ENCODE measurements at regions not wholly inside any gene's neighbourhood (a gene's known extent, or its start where the extent isn't known, plus 50 kb on each side); places are given as distances from the start of the nearest gene placed in this dataset.
"Not testable (repeated sequence)": the region's sequence is repeated elsewhere in the genome, so short reads cannot be mapped to it uniquely, and the experiment has no call there.

GRCh38 chr13:111493468-111493867 is 173.0 kb downstream of the TEX29 start:
- no peak for TF ChIP-seq CTCF (IDR thresholded peaks at IDR 0.05)
- Mint-ChIP-seq H3K27me3 (ENCODE audit: low read depth in 3 of 3) (peaks cover 5 to 6% (median 6%) of the 10 kb centered on the region in 3 donors), H3K36me3 (no peaks in the 10 kb centered on the region), H3K27ac (no peak overlapping the region), H3K9me3 (peaks cover 0 to 10% (median 8%) of the 10 kb centered on the region in 7 donors), H3K4me1 (no peaks in the 10 kb centered on the region), H3K4me3 (no peak overlapping the region)
- Histone ChIP-seq H4K20me1 (ENCODE audit: insufficient read depth, low read length) (no peaks in the 10 kb centered on the region), H3K4me2 (replicated peaks; ENCODE audit: extremely low read depth, low read length, poor library complexity, severe bottlenecking) (no peak overlapping the region), H2AFZ (ENCODE audit: insufficient read depth, low read depth, low read length, poor library complexity, severe bottlenecking) (no peak overlapping the region), H3K79me2 (ENCODE audit: insufficient read depth, low read length) (no peaks in the 10 kb centered on the region), H3K27ac (ENCODE audit: low read depth in 1 of 2, low read length in 2 of 2) (no peak overlapping the region), H3K36me3 (replicated peaks in 1 of 2; ENCODE audit: control insufficient read depth in 1 of 2, insufficient read depth in 2 of 2, low read length in 2 of 2) (no peaks in the 10 kb centered on the region), H3K9me3 (replicated peaks in 1 of 2; ENCODE audit: control insufficient read depth in 1 of 2, insufficient read depth in 1 of 2, low read length in 2 of 2) (peaks cover 4 to 8% of the 10 kb centered on the region in 2 donors), H3K27me3 (ENCODE audit: control insufficient read depth in 2 of 2, insufficient read depth in 2 of 2, low read length in 2 of 2) (no peaks in the 10 kb centered on the region), H3K9ac (ENCODE audit: insufficient read depth, low read length, poor library complexity, severe bottlenecking) (no peak overlapping the region), H3K4me3 (replicated peaks in 1 of 3; ENCODE audit: low read depth in 2 of 3, low read length in 3 of 3) (no peak overlapping the region), H3K4me1 (ENCODE audit: control insufficient read depth in 1 of 2, insufficient read depth in 2 of 2, low read length in 2 of 2) (no peaks in the 10 kb centered on the region)
- intact Hi-C loops (cut with micrococcal nuclease) = no loop called here
- DNase-seq = no peak
- 94% methylated on average over 5 of the region's 6 CpGs for WGBS (ENCODE audit: insufficient coverage)

- intact Hi-C loops (cut with micrococcal nuclease) = no loop called here
- H3K9ac ChIP-seq (ENCODE audit: insufficient read depth, low read length, poor library complexity, severe bottlenecking) = no peak overlapping the region
- H3K27me3 ChIP-seq (ENCODE audit: control insufficient read depth in 2 of 2, insufficient read depth in 2 of 2, low read length in 2 of 2) = no peaks in the 10 kb centered on the region
- no peaks in the 10 kb centered on the region for H3K36me3 ChIP-seq (replicated peaks in 1 of 2; ENCODE audit: control insufficient read depth in 1 of 2, insufficient read depth in 2 of 2, low read length in 2 of 2)
- no peak for DNase-seq
- WGBS (ENCODE audit: insufficient coverage) = 88% methylated on average over 10 of the region's 12 CpGs
- no peaks in the 10 kb centered on the region for H3K4me1 ChIP-seq (ENCODE audit: control insufficient read depth in 1 of 2, insufficient read depth in 2 of 2, low read length in 2 of 2)
- no peaks in the 10 kb centered on the region for H3K9me3 ChIP-seq (replicated peaks in 1 of 2; ENCODE audit: control insufficient read depth in 1 of 2, insufficient read depth in 1 of 2, low read length in 2 of 2)
- H2AFZ ChIP-seq (ENCODE audit: insufficient read depth, low read depth, low read length, poor library complexity, severe bottlenecking) = no peak overlapping the region
- no peak overlapping the region for H3K4me3 ChIP-seq (replicated peaks in 1 of 3; ENCODE audit: low read depth in 2 of 3, low read length in 3 of 3)
- Mint-ChIP-seq H3K4me1 (no peaks in the 10 kb centered on the region), H3K27ac (peak overlapping the region in 1 of 7 donors; percentile 42), H3K9me3 (peaks cover 0 to 5% (median 4%) of the 10 kb centered on the region in 7 donors), H3K36me3 (no peaks in the 10 kb centered on the region), H3K27me3 (ENCODE audit: low read depth in 3 of 3) (peaks cover 6% of the 10 kb centered on the region in 3 donors), H3K4me3 (no peak overlapping the region)
- no peak overlapping the region for H3K4me2 ChIP-seq (replicated peaks; ENCODE audit: extremely low read depth, low read length, poor library complexity, severe bottlenecking)
- no peak overlapping the region for H3K27ac ChIP-seq (ENCODE audit: low read depth in 1 of 2, low read length in 2 of 2)
- H4K20me1 ChIP-seq (ENCODE audit: insufficient read depth, low read length) = no peaks in the 10 kb centered on the region
- TF ChIP-seq CTCF (IDR thresholded peaks at IDR 0.05) = no peak
- H3K79me2 ChIP-seq (ENCODE audit: insufficient read depth, low read length) = no peaks in the 10 kb centered on the region
These were observed 174.2 kb downstream of the TEX29 start for GRCh38 chr13:111494641-111495040.

GRCh38 chr13:111501596-111502535 is 181.4 kb downstream of the TEX29 start:
- H3K27ac Mint-ChIP-seq = not testable (repeated sequence)

More at GRCh38 chr13:111501596-111502535, 181.4 kb downstream of the TEX29 start:
- DNase-seq; intact Hi-C loops (cut with micrococcal nuclease); H3K4me1 Mint-ChIP-seq; H3K4me2 ChIP-seq (replicated peaks; ENCODE audit: extremely low read depth, low read length, poor library complexity, severe bottlenecking); H3K36me3 ChIP-seq (replicated peaks in 1 of 2; ENCODE audit: control insufficient read depth in 1 of 2, insufficient read depth in 2 of 2, low read length in 2 of 2); H3K79me2 ChIP-seq (ENCODE audit: insufficient read depth, low read length); H3K27me3 ChIP-seq (ENCODE audit: control insufficient read depth in 2 of 2, insufficient read depth in 2 of 2, low read length in 2 of 2); H3K4me1 ChIP-seq (ENCODE audit: control insufficient read depth in 1 of 2, insufficient read depth in 2 of 2, low read length in 2 of 2); H3K4me3 ChIP-seq (replicated peaks in 1 of 3; ENCODE audit: low read depth in 2 of 3, low read length in 3 of 3); H3K36me3 Mint-ChIP-seq; H3K27ac ChIP-seq (ENCODE audit: low read depth in 1 of 2, low read length in 2 of 2); H4K20me1 ChIP-seq (ENCODE audit: insufficient read depth, low read length); H3K9ac ChIP-seq (ENCODE audit: insufficient read depth, low read length, poor library complexity, severe bottlenecking); H2AFZ ChIP-seq (ENCODE audit: insufficient read depth, low read depth, low read length, poor library complexity, severe bottlenecking); H3K4me3 Mint-ChIP-seq: not testable (repeated sequence)
- H3K9me3 ChIP-seq (replicated peaks in 1 of 2; ENCODE audit: control insufficient read depth in 1 of 2, insufficient read depth in 1 of 2, low read length in 2 of 2) = peaks cover 0 to 11% of the 10 kb centered on the region in 2 donors
- WGBS (ENCODE audit: insufficient coverage) = 83% methylated on average over 3 of the region's 16 CpGs
- H3K27me3 Mint-ChIP-seq (ENCODE audit: low read depth in 3 of 3) = peaks cover 3 to 11% (median 9%) of the 10 kb centered on the region in 3 donors
- peaks cover 6 to 20% (median 14%) of the 10 kb centered on the region in 7 donors for H3K9me3 Mint-ChIP-seq

Data from CD14-positive monocyte (primary cell).